Endothelial cell of umbilical vein (primary cell): ENCODE measurements at regions not wholly inside any gene's neighbourhood (a gene's known extent, or its start where the extent isn't known, plus 50 kb on each side); places are given as distances from the start of the nearest gene placed in this dataset.

Experiments
- CTCF ChIP-seq, 2 donors: IDR thresholded peaks; 1 replicate in 1 of 2; 2 replicates in 1 of 2; pipeline ENCODE4 v1.5.1; 2011; ENCODE audit warnings: low read length in 2 of 2, mild to moderate bottlenecking in 2 of 2, moderate library complexity in 2 of 2, control low read depth in 1 of 2, inconsistent platforms in 1 of 2, low read depth in 1 of 2; ENCODE audit not compliant: insufficient read depth in 1 of 2; ENCODE audit errors: extremely low read depth in 1 of 2
- EZH2 ChIP-seq: IDR thresholded peaks from 2 replicates; pipeline ENCODE4 v1.6.1; 2012; ENCODE audit warnings: borderline replicate concordance, low read depth, mild to moderate bottlenecking, moderate library complexity, low read length, inconsistent platforms; ENCODE audit not compliant: severe bottlenecking
- FOS ChIP-seq: IDR thresholded peaks from 2 replicates; pipeline ENCODE4 v1.6.1; 2011; ENCODE audit warnings: mild to moderate bottlenecking, low read length, moderate library complexity, borderline replicate concordance; ENCODE audit not compliant: insufficient read depth
- JUN ChIP-seq: IDR thresholded peaks from 2 replicates; pipeline ENCODE4 v1.6.1; 2011; ENCODE audit warnings: borderline replicate concordance, low read depth; ENCODE audit not compliant: insufficient read length, insufficient read depth
- MAX ChIP-seq: IDR thresholded peaks from 2 replicates; pipeline ENCODE4 v1.6.1; 2011; ENCODE audit not compliant: insufficient read depth, insufficient read length
- MYC ChIP-seq: IDR thresholded peaks from one replicate; pipeline ENCODE4 v1.6.1; 2011; ENCODE audit warnings: mild to moderate bottlenecking, low read depth, low read length
- POLR2A ChIP-seq: IDR thresholded peaks from 2 replicates; pipeline ENCODE4 v1.6.1; 2012; ENCODE audit warnings: low read depth, mild to moderate bottlenecking, control low read depth, low read length
- POLR2AphosphoS5 ChIP-seq: IDR thresholded peaks from 2 replicates; pipeline ENCODE4 v1.6.1; 2012; ENCODE audit warnings: low read depth, mild to moderate bottlenecking, control low read depth, low read length, moderate library complexity; ENCODE audit not compliant: insufficient read depth

- TF ChIP-seq POLR2A (no peak), CTCF (IDR thresholded peaks at IDR 0.05; ENCODE audit: extremely low read depth in 1 of 2, insufficient read depth in 1 of 2, low read depth in 1 of 2, low read length in 2 of 2) (no peak), EZH2 (no peak), POLR2AphosphoS5 (no peak), MAX (no peak), JUN (no peak), MYC (no peak), FOS (no peak)
Measured at GRCh38 chr6:40066372-40066771, 132.1 kb upstream of the MOCS1 start.
